ENCODE measurements at regions not wholly inside any gene's neighbourhood (a gene's known extent, or its start where the extent isn't known, plus 50 kb on each side); places are given as distances from the start of the nearest gene placed in this dataset.

DNA sequence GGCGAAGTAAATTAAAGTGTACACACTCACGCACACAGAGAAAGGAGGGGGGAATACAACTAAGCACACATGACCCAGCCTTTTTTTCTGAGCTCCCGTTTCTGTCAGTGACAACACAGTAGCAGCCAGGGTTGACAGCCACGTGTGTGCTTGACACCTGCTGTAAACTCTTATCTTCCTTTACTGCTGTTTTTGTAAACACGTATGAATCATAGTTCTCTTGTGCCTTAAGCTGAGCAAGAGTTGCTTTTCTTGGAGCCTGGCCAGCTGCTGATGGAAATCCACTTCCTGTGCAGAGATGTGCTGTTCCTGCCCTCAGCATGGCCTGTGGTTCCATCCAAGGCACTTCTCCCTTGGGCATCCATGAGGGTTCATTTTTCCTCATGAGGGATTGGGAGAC lies 561.9 kb downstream of the GALR1 start:
- TF ChIP-seq POLR2A (IDR thresholded peaks at IDR 0.05; ENCODE audit: low read length): no peak
- no peak for TF ChIP-seq GATA1 (IDR thresholded peaks at IDR 0.05; ENCODE audit: low read depth, low read length)

All from erythroblast (primary cell).